K562 (cell line): ENCODE measurements at regions not wholly inside any gene's neighbourhood (a gene's known extent, or its start where the extent isn't known, plus 50 kb on each side); places are given as distances from the start of the nearest gene placed in this dataset.

ENCODE experiments used
- ATAC-seq: fragments of 200-7000 bp; cut with Tn5 transposase; 3 replicates; pipeline ENCODE4 v1.9.1; 2020; ENCODE audit warnings: moderate library complexity
- BruUV-seq: library from RNA; stranded (reverse); fragments of 400-500 nt; replicated peaks from 2 replicates; lab custom pipeline; 2021; lab: Mats Ljungman, UMichigan
- CTCF ChIA-PET: fragments of 300-600 bp; formaldehyde crosslinking; extraction: SDS; loops from one replicate; lab custom pipeline; 2021; ENCODE audit warnings: low intra/inter-chr PET ratio; lab: Yijun Ruan, JAX
- POLR2A ChIA-PET: fragments of 300-600, 350-650 bp; sonication (Branson Sonifier 250); formaldehyde crosslinking; extraction: SDS; loops from one replicate; lab custom pipeline; 2021; ENCODE audit warnings: antibody characterized with exemption, inconsistent platforms; lab: Yijun Ruan, JAX
- DNase-seq, 4 experiments: peaks; one replicate each; pipeline versions ENCODE4 v3.0.0 to v3.0.0-alpha.2; 2011 to 2018; ENCODE audit warnings: low spot score in 3 of 4, mixed read lengths in 3 of 4; ENCODE audit errors: extremely low read depth in 1 of 4
- FAIRE-seq: peaks from 2 replicates; lab custom pipeline; 2011; peaks lifted over from hg19 to GRCh38; lab: Jason Lieb, UNC
- H2AFZ ChIP-seq: 2 replicates; pipeline ENCODE4 v1.6.0; 2011; ENCODE audit warnings: low read depth, low read length, control low read depth, inconsistent platforms
- H3K27ac ChIP-seq: fragments of 200-600 bp; 3 replicates; pipeline ENCODE4 v1.8.0; 2011; ENCODE audit warnings: low read depth, mild to moderate bottlenecking, control low read depth, inconsistent platforms, low read length, moderate library complexity, mixed read lengths; ENCODE audit errors: extremely low read depth
- H3K27me3 ChIP-seq, 2 experiments: fragments of 300-600 bp in 1 of 2; 2 replicates in 1 of 2; 3 replicates in 1 of 2; pipeline versions ENCODE4 v1.6.0 to v1.8.0; 2011; ENCODE audit warnings: inconsistent platforms in 2 of 2, low read length in 2 of 2, mild to moderate bottlenecking in 1 of 2, mixed read lengths in 1 of 2, moderate library complexity in 1 of 2; ENCODE audit not compliant: control insufficient read depth in 2 of 2, insufficient read depth in 2 of 2
- H3K36me3 ChIP-seq: fragments of 300-600 bp; 3 replicates; pipeline ENCODE4 v1.8.0; 2011; ENCODE audit warnings: mild to moderate bottlenecking, low read length, inconsistent platforms; ENCODE audit not compliant: control insufficient read depth, insufficient read depth
- H3K4me1 ChIP-seq, 2 experiments: fragments of 200-600 bp in 1 of 2; replicated peaks in 1 of 2; 2 replicates in 1 of 2; 3 replicates in 1 of 2; pipeline versions ENCODE4 v1.5.1 to v1.8.0; 2011; ENCODE audit warnings: inconsistent platforms in 2 of 2, low read length in 2 of 2, mild to moderate bottlenecking in 1 of 2, mixed read lengths in 1 of 2, moderate library complexity in 1 of 2; ENCODE audit not compliant: control insufficient read depth in 2 of 2, insufficient read depth in 2 of 2
- H3K4me2 ChIP-seq: 2 replicates; pipeline ENCODE4 v1.6.1; 2011; ENCODE audit warnings: low read length, control low read depth, inconsistent platforms, mixed read lengths; ENCODE audit not compliant: insufficient read depth
- H3K4me3 ChIP-seq: fragments of 200-600 bp; sonication (generic), shearing (Covaris generic); 2 replicates; pipeline ENCODE4 v1.5.1; 2016; ENCODE audit warnings: control low read depth, inconsistent platforms
- H3K79me2 ChIP-seq: fragments of 200-600 bp; 3 replicates; pipeline ENCODE4 v1.8.0; 2011; ENCODE audit warnings: low read length, inconsistent platforms; ENCODE audit not compliant: control insufficient read depth, insufficient read depth
- H3K9ac ChIP-seq, 2 experiments: 2 replicates each; pipeline versions ENCODE4 v1.6.0 to v1.6.1; 2011; ENCODE audit warnings: low read depth in 2 of 2, low read length in 2 of 2, control low read depth in 1 of 2, inconsistent platforms in 1 of 2, mild to moderate bottlenecking in 1 of 2, mixed read lengths in 1 of 2; ENCODE audit not compliant: insufficient read depth in 1 of 2
- H3K9me1 ChIP-seq: one replicate; pipeline ENCODE4 v1.6.0; 2011; ENCODE audit warnings: inconsistent platforms, mild to moderate bottlenecking, low read length, moderate library complexity; ENCODE audit not compliant: control insufficient read depth, insufficient read depth
- H3K9me3 ChIP-seq: replicated peaks from 2 replicates; pipeline ENCODE4 v1.5.1; 2011; ENCODE audit warnings: low read depth, low read length, inconsistent platforms; ENCODE audit not compliant: control insufficient read depth, insufficient read depth
- H4K20me1 ChIP-seq: replicated peaks from 2 replicates; pipeline ENCODE4 v1.6.1; 2011; ENCODE audit warnings: low read length, inconsistent platforms, mixed read lengths; ENCODE audit not compliant: control insufficient read depth, insufficient read depth
- CHAMP1 ChIP-seq: fragments of 450-650 bp; IDR thresholded peaks from 2 replicates; pipeline ENCODE4 v1.6.1; 2016; ENCODE audit warnings: mild to moderate bottlenecking
- COPS2 ChIP-seq: fragments of 450-650 bp; conservative IDR thresholded peaks from 2 replicates; pipeline ENCODE4 v1.6.1; 2016; ENCODE audit warnings: mild to moderate bottlenecking, moderate library complexity
- CTBP1 ChIP-seq: fragments of 450-650 bp; IDR thresholded peaks from 2 replicates; pipeline ENCODE4 v1.6.1; 2016; ENCODE audit warnings: borderline replicate concordance
- POLR3G ChIP-seq: IDR thresholded peaks from 2 replicates; pipeline ENCODE4 v1.6.1; 2011; ENCODE audit not compliant: insufficient read length, insufficient replicate concordance; ENCODE audit errors: extremely low read depth
- PTTG1 ChIP-seq: fragments of 450-650 bp; IDR thresholded peaks from 2 replicates; pipeline ENCODE4 v1.6.1; 2016; ENCODE audit warnings: low read depth, mild to moderate bottlenecking, missing genetic modification characterization, missing compliant biosample characterization
- RBFOX2 ChIP-seq: fragments of 200-400 bp; formaldehyde crosslinking; IDR thresholded peaks from 2 replicates; pipeline ENCODE4 v1.6.1; 2017; ENCODE audit warnings: low read depth, mild to moderate bottlenecking, low read length, moderate library complexity
- SREBF1 ChIP-seq: fragments of 150-350 bp; IDR thresholded peaks from 2 replicates; pipeline ENCODE4 v1.6.1; 2014; ENCODE audit warnings: antibody characterized with exemption, low read depth, low read length, borderline replicate concordance
- ZNF431 ChIP-seq: sonication (generic); formaldehyde crosslinking; IDR thresholded peaks from 2 replicates; pipeline ENCODE4 v1.8.0; 2022; ENCODE audit warnings: mild to moderate bottlenecking, missing genetic modification reagents
- WGBS: fragments of 100-300 bp; shearing (Covaris generic); methylation state at CpG from one replicate; pipeline ENCODE4 v1.1.6; 2016; ENCODE audit warnings: low coverage, mixed read lengths; ENCODE audit not compliant: insufficient coverage; ENCODE audit errors: missing lambda C conversion rate; 5-methylcytosine and 5-hydroxymethylcytosine counted together
- in situ Hi-C: fragments of 300-500 bp; cut with MboI; formaldehyde crosslinking; loops from 4 replicates; pipeline ENCODE4 v1.15.0; 2018; ENCODE audit warnings: inconsistent platforms, mixed read lengths
- intact Hi-C: fragments of 100-400 bp; cut with micrococcal nuclease; formaldehyde crosslinking; loops from 2 replicates; pipeline ENCODE4 v1.14.2; 2022
- TF ChIP-seq, protein P1 (sequence below), 3 experiments: fragments of 200-800 bp in 1 of 3; fragments of 250-450 bp in 1 of 3; fragments of 450-650 bp in 1 of 3; sonication (Bioruptor Pico) in 1 of 3; sonication (Bioruptor generic) in 1 of 3; formaldehyde crosslinking in 1 of 3; IDR thresholded peaks; 2 replicates each; pipeline versions ENCODE4 v1.6.1 to v1.8.0; 2016 to 2022; ENCODE audit warnings: mild to moderate bottlenecking in 2 of 3, missing genetic modification characterization in 2 of 3, missing compliant biosample characterization in 1 of 3, moderate library complexity in 1 of 3
- TF ChIP-seq, protein P2 (sequence below): sonication (generic); formaldehyde crosslinking; IDR thresholded peaks from 2 replicates; pipeline ENCODE4 v1.8.1; 2023; ENCODE audit warnings: mild to moderate bottlenecking, missing genetic modification reagents, moderate library complexity

DNA sequence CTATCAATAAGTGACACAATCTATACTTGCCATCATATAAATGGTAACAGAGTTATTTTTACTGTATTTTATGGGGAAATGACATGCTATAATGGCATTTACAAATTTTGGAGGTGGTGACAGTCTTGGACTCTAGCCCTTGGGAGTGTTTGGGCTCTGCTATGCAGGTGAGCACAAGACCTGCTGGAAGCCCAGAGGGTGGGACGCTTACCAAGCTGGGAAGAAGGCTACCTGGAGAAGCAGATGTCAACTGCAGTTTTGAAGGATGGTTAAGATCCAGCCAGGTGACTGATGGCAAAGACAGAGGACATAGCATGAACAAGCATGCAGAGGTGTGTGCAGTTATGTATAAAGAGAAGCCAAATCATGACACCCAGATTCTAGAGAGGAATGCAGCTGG, 346.9 kb downstream of the MYCN start (continued):
- TF ChIP-seq, protein P1, sequence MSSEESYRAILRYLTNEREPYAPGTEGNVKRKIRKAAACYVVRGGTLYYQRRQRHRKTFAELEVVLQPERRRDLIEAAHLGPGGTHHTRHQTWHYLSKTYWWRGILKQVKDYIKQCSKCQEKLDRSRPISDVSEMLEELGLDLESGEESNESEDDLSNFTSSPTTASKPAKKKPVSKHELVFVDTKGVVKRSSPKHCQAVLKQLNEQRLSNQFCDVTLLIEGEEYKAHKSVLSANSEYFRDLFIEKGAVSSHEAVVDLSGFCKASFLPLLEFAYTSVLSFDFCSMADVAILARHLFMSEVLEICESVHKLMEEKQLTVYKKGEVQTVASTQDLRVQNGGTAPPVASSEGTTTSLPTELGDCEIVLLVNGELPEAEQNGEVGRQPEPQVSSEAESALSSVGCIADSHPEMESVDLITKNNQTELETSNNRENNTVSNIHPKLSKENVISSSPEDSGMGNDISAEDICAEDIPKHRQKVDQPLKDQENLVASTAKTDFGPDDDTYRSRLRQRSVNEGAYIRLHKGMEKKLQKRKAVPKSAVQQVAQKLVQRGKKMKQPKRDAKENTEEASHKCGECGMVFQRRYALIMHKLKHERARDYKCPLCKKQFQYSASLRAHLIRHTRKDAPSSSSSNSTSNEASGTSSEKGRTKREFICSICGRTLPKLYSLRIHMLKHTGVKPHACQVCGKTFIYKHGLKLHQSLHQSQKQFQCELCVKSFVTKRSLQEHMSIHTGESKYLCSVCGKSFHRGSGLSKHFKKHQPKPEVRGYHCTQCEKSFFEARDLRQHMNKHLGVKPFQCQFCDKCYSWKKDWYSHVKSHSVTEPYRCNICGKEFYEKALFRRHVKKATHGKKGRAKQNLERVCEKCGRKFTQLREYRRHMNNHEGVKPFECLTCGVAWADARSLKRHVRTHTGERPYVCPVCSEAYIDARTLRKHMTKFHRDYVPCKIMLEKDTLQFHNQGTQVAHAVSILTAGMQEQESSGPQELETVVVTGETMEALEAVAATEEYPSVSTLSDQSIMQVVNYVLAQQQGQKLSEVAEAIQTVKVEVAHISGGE (CRISPR knock-in tag; IDR thresholded peaks at IDR 0.05) = no peak
- TF ChIP-seq, all 486 proteins: peak for 0

DNA sequence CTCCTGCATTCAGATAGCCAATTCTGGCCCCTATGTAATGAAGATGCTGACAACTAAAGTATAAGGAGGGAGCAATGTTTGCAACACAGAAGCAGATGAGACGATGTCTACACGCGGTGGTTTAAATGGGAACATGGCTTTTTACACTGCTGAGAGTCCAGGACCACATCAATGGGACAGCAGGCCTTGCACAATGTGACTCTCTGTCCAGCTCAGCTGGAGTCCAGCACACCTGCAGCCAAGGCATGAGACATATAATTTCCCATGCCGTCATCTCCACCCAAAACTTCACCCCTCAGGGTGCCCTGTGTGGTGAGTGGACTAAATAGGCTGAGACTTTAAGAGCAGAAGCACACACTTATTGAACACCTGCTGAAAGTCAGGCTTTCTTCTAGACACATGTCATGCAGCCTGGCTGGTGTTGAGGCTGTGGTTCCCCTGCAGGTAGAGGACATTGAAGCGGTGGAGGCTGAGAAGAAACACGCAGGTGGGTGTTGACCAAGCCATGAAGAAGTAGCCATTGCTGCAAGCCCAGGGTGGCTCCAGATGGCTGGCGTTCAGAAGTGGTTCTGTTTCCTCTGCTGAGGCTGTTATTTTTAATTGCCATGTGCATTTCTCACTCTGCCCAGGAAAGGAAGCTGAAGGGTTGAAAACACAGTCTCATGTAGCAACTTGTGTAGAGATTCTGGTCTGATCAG, 345.6 kb downstream of the MYCN start:
- H3K79me2 ChIP-seq = no peaks in the 10 kb centered on the region
- no peaks in the 10 kb centered on the region for H3K36me3 ChIP-seq
- no peak overlapping the region for H2AFZ ChIP-seq
- H3K4me1 ChIP-seq = no peaks in the 10 kb centered on the region
- WGBS = 1% methylated on average over 7 of the region's 7 CpGs
- no peaks in the 10 kb centered on the region for H4K20me1 ChIP-seq
- CTCF ChIA-PET = interaction anchor here (0.5 kb wide), 1 partner anchor 25 kb away, joined by 3 read pairs; no protein-coding TSS in a partner anchor
- TF ChIP-seq CHAMP1 = no peak
- TF ChIP-seq POLR3G = no peak
- TF ChIP-seq RBFOX2 = no peak
- TF ChIP-seq, protein P2, sequence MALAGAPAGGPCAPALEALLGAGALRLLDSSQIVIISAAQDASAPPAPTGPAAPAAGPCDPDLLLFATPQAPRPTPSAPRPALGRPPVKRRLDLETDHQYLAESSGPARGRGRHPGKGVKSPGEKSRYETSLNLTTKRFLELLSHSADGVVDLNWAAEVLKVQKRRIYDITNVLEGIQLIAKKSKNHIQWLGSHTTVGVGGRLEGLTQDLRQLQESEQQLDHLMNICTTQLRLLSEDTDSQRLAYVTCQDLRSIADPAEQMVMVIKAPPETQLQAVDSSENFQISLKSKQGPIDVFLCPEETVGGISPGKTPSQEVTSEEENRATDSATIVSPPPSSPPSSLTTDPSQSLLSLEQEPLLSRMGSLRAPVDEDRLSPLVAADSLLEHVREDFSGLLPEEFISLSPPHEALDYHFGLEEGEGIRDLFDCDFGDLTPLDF (CRISPR knock-in tag) = no peak
- TF ChIP-seq PTTG1 (tag) = no peak
- TF ChIP-seq CTBP1 = no peak
- TF ChIP-seq COPS2 = no peak
- no peak for TF ChIP-seq SREBF1
- TF ChIP-seq ZNF431 (CRISPR knock-in tag) = no peak
- in situ Hi-C loops = no loop called here
- H3K4me2 ChIP-seq = no peak overlapping the region
- POLR2A ChIA-PET = interaction anchor here (0.7 kb wide), 1 partner anchor 36 kb away, joined by 3 read pairs; no protein-coding TSS in a partner anchor
- peaks cover 5 to 20% of the 10 kb centered on the region in 2 experiments; a peak in 2 of 5 replicates for H3K27me3 ChIP-seq
- DNase-seq (no peak), ATAC-seq (no peak), FAIRE-seq (no peak)
- BruUV-seq = no TSS peak
- H3K9me3 ChIP-seq = no peaks in the 10 kb centered on the region
- H3K27ac ChIP-seq = no peak overlapping the region
- H3K9ac ChIP-seq = no peak overlapping the region
- H3K4me3 ChIP-seq = no peak overlapping the region
- no peaks in the 10 kb centered on the region for H3K9me1 ChIP-seq
- intact Hi-C loops = no loop called here
